Esophagus squamous epithelium (tissue), 5 donors: ENCODE measurements at regions not wholly inside any gene's neighbourhood (a gene's known extent, or its start where the extent isn't known, plus 50 kb on each side); places are given as distances from the start of the nearest gene placed in this dataset.

ENCODE experiments used
- DNase-seq: peaks from one replicate; lab custom pipeline; 2025; lab: John Stamatoyannopoulos, UW
- H3K27ac ChIP-seq, 4 donors: fragments of 200-600 bp; sonication (generic); one replicate each; pipeline ENCODE4 v1.5.1; 2016 to 2019; ENCODE audit warnings: mild to moderate bottlenecking in 1 of 4
- H3K27me3 ChIP-seq, 4 donors: fragments of 200-600 bp; sonication (generic); 1 replicate in 3 of 4; 2 replicates in 1 of 4; pipeline versions ENCODE4 v1.5.1 to v1.6.0; 2017 to 2021; ENCODE audit warnings: antibody characterized with exemption in 1 of 4
- H3K36me3 ChIP-seq, 3 donors: fragments of 200-600 bp; sonication (generic); one replicate each; pipeline ENCODE4 v1.5.1; 2016 to 2019
- H3K4me1 ChIP-seq, 3 donors: fragments of 200-600 bp; sonication (generic); one replicate each; pipeline ENCODE4 v1.5.1; 2017 to 2019
- H3K4me3 ChIP-seq, 4 donors: fragments of 200-600 bp; sonication (generic); 1 replicate in 3 of 4; 2 replicates in 1 of 4; pipeline ENCODE4 v1.5.1; 2016 to 2019; ENCODE audit warnings: mild to moderate bottlenecking in 2 of 4, moderate library complexity in 1 of 4
- H3K9me3 ChIP-seq, 3 donors: fragments of 200-600 bp; sonication (generic); one replicate each; pipeline ENCODE4 v1.5.1; 2016 to 2019
- CTCF ChIP-seq, 6 experiments: fragments of 450-650 bp in 4 of 6; fragments of 200-600 bp in 2 of 6; sonication (generic) in 2 of 6; IDR thresholded peaks; one replicate each; pipeline ENCODE4 v1.5.1; 2016 to 2019; ENCODE audit warnings: antibody characterized with exemption in 6 of 6, mild to moderate bottlenecking in 4 of 6, moderate library complexity in 4 of 6
- POLR2A ChIP-seq, 4 donors: fragments of 450-650 bp; IDR thresholded peaks; one replicate each; pipeline ENCODE4 v1.6.1; 2017; ENCODE audit warnings: antibody characterized with exemption in 4 of 4, mild to moderate bottlenecking in 4 of 4, moderate library complexity in 3 of 4
- WGBS, 2 donors: methylation state at CpG; one replicate each; pipeline ENCODE4 v1.1.5; 2018; 5-methylcytosine and 5-hydroxymethylcytosine counted together
- intact Hi-C: fragments of 100-400 bp; cut with DNase I; formaldehyde crosslinking; loops from one replicate; pipeline ENCODE4 v1.15.0; 2022
- donor health status: DM: yes; HTN: yes; CAD: no.

- 65 to 68% methylated on average over 4 to 18 of the region's 19 CpGs for WGBS, 2 donors
- no peak for DNase-seq
Measured at GRCh38 chr21:31470896-31471694, 127.0 kb upstream of the TIAM1 start.

GRCh38 chr21:31460980-31461379, 116.9 kb upstream of the TIAM1 start:
- intact Hi-C loops, result no loop called here
- Histone ChIP-seq H3K27ac (no peak overlapping the region), H3K27me3 (no peaks in the 10 kb centered on the region), H3K9me3 (no peaks in the 10 kb centered on the region), H3K4me3 (no peak overlapping the region), H3K4me1 (no peaks in the 10 kb centered on the region), H3K36me3 (no peaks in the 10 kb centered on the region)
- TF ChIP-seq POLR2A (IDR thresholded peaks at IDR 0.05) (no peak), CTCF (IDR thresholded peaks at IDR 0.05) (no peak)
- 84 to 86% methylated on average over 10 of the region's 10 CpGs for WGBS, 2 donors
- DNase-seq, result no peak

More at GRCh38 chr21:31470896-31471694, 127.0 kb upstream of the TIAM1 start:
- no peaks in the 10 kb centered on the region for H3K36me3 ChIP-seq
- no peaks in the 10 kb centered on the region for H3K27me3 ChIP-seq
- H3K4me1 ChIP-seq, result no peaks in the 10 kb centered on the region
- no peak overlapping the region for H3K27ac ChIP-seq
- H3K9me3 ChIP-seq, result no peaks in the 10 kb centered on the region
- intact Hi-C loops, result no loop called here
- TF ChIP-seq CTCF (IDR thresholded peaks at IDR 0.05) (no peak), POLR2A (IDR thresholded peaks at IDR 0.05) (no peak)
- H3K4me3 ChIP-seq, result no peak overlapping the region

GRCh38 chr21:31459457-31459856, 115.4 kb upstream of the TIAM1 start:
- H3K4me3 ChIP-seq, result no peak overlapping the region
- DNase-seq, result no peak
- H3K36me3 ChIP-seq, result no peaks in the 10 kb centered on the region
- intact Hi-C loops, result no loop called here
- H3K27ac ChIP-seq, result no peak overlapping the region
- H3K27me3 ChIP-seq, result no peaks in the 10 kb centered on the region
- H3K9me3 ChIP-seq, result no peaks in the 10 kb centered on the region
- TF ChIP-seq CTCF (IDR thresholded peaks at IDR 0.05), result no peak
- no peak for TF ChIP-seq POLR2A (IDR thresholded peaks at IDR 0.05)
- 94 to 97% methylated on average over 3 of the region's 3 CpGs for WGBS, 2 donors
- H3K4me1 ChIP-seq, result no peaks in the 10 kb centered on the region

GRCh38 chr21:31457675-31458074, 113.6 kb upstream of the TIAM1 start:
- intact Hi-C loops, result no loop called here
- Histone ChIP-seq H3K36me3 (no peaks in the 10 kb centered on the region), H3K27me3 (no peaks in the 10 kb centered on the region), H3K4me1 (no peaks in the 10 kb centered on the region), H3K27ac (no peak overlapping the region), H3K4me3 (no peak overlapping the region), H3K9me3 (no peaks in the 10 kb centered on the region)
- WGBS, 2 donors, result 67 to 82% methylated on average over 1 of the region's 1 CpG
- DNase-seq, result no peak
- peak in 1 of 6 experiments; percentile 20 for TF ChIP-seq CTCF (IDR thresholded peaks at IDR 0.05)
- no peak for TF ChIP-seq POLR2A (IDR thresholded peaks at IDR 0.05)

- DNase-seq, result no peak
- 70 to 76% methylated on average over 6 of the region's 6 CpGs for WGBS, 2 donors
Measured at GRCh38 chr21:31456201-31456600, 112.1 kb upstream of the TIAM1 start.

More at GRCh38 chr21:31456201-31456600, 112.1 kb upstream of the TIAM1 start:
- intact Hi-C loops, result no loop called here
- Histone ChIP-seq H3K36me3 (no peaks in the 10 kb centered on the region), H3K4me3 (no peak overlapping the region), H3K4me1 (no peaks in the 10 kb centered on the region), H3K27ac (no peak overlapping the region), H3K27me3 (no peaks in the 10 kb centered on the region), H3K9me3 (no peaks in the 10 kb centered on the region)
- TF ChIP-seq CTCF (IDR thresholded peaks at IDR 0.05), result no peak
- TF ChIP-seq POLR2A (IDR thresholded peaks at IDR 0.05), result no peak
